GM10248 (cell line): ENCODE measurements at regions not wholly inside any gene's neighbourhood (a gene's known extent, or its start where the extent isn't known, plus 50 kb on each side); places are given as distances from the start of the nearest gene placed in this dataset.

ENCODE experiments used
- CTCF ChIA-PET: fragments of 300-600 bp; sonication (Branson Sonifier 250); formaldehyde crosslinking; extraction: SDS; loops from one replicate; lab custom pipeline; 2021; ENCODE audit warnings: antibody characterized with exemption; lab: Yijun Ruan, JAX
- POLR2A ChIA-PET: fragments of 350-650 bp; sonication (Branson Sonifier 250); formaldehyde crosslinking; extraction: SDS; loops from one replicate; lab custom pipeline; 2020; ENCODE audit warnings: antibody characterized with exemption; lab: Yijun Ruan, JAX
- DNase-seq: peaks from one replicate; pipeline ENCODE4 v3.0.0; 2012; ENCODE audit errors: extremely low spot score
- CTCF ChIP-seq: IDR thresholded peaks from 2 replicates; pipeline ENCODE4 v1.5.1; 2012; ENCODE audit warnings: mild to moderate bottlenecking, low read depth; ENCODE audit errors: extremely low read depth, missing control alignments, control extremely low read depth

- ChIA-PET POLR2A (no interaction called here), CTCF (no interaction called here)
- TF ChIP-seq CTCF = no peak
- DNase-seq = no peak
These were observed 332.1 kb downstream of the PABPC4L start for GRCh38 chr4:133869486-133869885.

GRCh38 chr4:133868856-133869255 is 332.7 kb downstream of the PABPC4L start:
- DNase-seq = no peak
- TF ChIP-seq CTCF = no peak
- POLR2A ChIA-PET = no interaction called here
- CTCF ChIA-PET = no interaction called here

GRCh38 chr4:133866328-133866699 is 335.3 kb downstream of the PABPC4L start:
- no peak for TF ChIP-seq CTCF
- POLR2A ChIA-PET = no interaction called here
- CTCF ChIA-PET = interaction anchor here (1.5 kb wide), 1 partner anchor 13 kb away, joined by 3 read pairs; no protein-coding TSS in a partner anchor
- no peak for DNase-seq

GRCh38 chr4:133865612-133866327 is 335.8 kb downstream of the PABPC4L start:
- ChIA-PET POLR2A (no interaction called here), CTCF (interaction anchor here (1.5 kb wide), 1 partner anchor 13 kb away, joined by 3 read pairs; no protein-coding TSS in a partner anchor)
- no peak for TF ChIP-seq CTCF
- no peak for DNase-seq

GRCh38 chr4:133863153-133863552 is 338.4 kb downstream of the PABPC4L start:
- CTCF ChIA-PET = no interaction called here
- POLR2A ChIA-PET = no interaction called here
- no peak for TF ChIP-seq CTCF
- no peak for DNase-seq

GRCh38 chr4:133856731-133857355 is 344.7 kb downstream of the PABPC4L start:
- ChIA-PET POLR2A (no interaction called here), CTCF (no interaction called here)
- TF ChIP-seq CTCF = no peak
- DNase-seq = no peak
